ENCODE measurements at regions not wholly inside any gene's neighbourhood (a gene's known extent, or its start where the extent isn't known, plus 50 kb on each side); places are given as distances from the start of the nearest gene placed in this dataset.
"Not testable (repeated sequence)": the region's sequence is repeated elsewhere in the genome, so short reads cannot be mapped to it uniquely, and the experiment has no call there.

DNA sequence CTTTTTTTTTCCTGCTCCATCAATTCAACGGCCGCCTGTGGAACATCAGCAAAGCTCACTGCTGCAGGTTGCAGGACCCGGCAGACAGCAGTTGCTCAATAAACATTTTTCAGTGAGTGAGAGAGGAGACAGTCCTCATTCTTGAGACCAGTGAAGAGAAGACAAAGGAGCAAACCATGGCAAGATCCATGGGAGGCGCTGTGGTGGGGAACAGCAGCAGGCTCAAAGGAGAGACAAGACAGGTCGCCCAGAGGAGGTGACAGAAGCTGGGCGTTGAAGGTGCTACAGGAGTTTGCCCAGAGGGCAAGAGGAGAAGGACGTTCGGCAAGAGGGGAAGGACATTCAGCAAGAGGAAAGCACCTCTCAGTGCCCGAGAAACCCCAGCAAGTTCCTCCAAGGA lies 74.5 kb upstream of the FGFR2 start:
- Histone ChIP-seq H4K20me1 (ENCODE audit: insufficient read depth, low read length) (no peaks in the 10 kb centered on the region), H2AFZ (ENCODE audit: insufficient read depth, low read depth, low read length, poor library complexity, severe bottlenecking) (no peak overlapping the region), H3K79me2 (ENCODE audit: insufficient read depth, low read length) (no peaks in the 10 kb centered on the region), H3K4me3 (replicated peaks in 1 of 3; ENCODE audit: low read depth in 2 of 3, low read length in 3 of 3) (no peak overlapping the region), H3K9me3 (replicated peaks in 1 of 2; ENCODE audit: control insufficient read depth in 1 of 2, insufficient read depth in 1 of 2, low read length in 2 of 2) (peaks cover 0 to 18% of the 10 kb centered on the region in 2 donors), H3K36me3 (replicated peaks in 1 of 2; ENCODE audit: control insufficient read depth in 1 of 2, insufficient read depth in 2 of 2, low read length in 2 of 2) (no peaks in the 10 kb centered on the region), H3K27me3 (ENCODE audit: control insufficient read depth in 2 of 2, insufficient read depth in 2 of 2, low read length in 2 of 2) (peaks cover 0 to 15% of the 10 kb centered on the region in 2 donors), H3K4me2 (replicated peaks; ENCODE audit: extremely low read depth, low read length, poor library complexity, severe bottlenecking) (no peak overlapping the region), H3K4me1 (ENCODE audit: control insufficient read depth in 1 of 2, insufficient read depth in 2 of 2, low read length in 2 of 2) (no peaks in the 10 kb centered on the region), H3K27ac (ENCODE audit: low read depth in 1 of 2, low read length in 2 of 2) (no peak overlapping the region), H3K9ac (ENCODE audit: insufficient read depth, low read length, poor library complexity, severe bottlenecking) (no peak overlapping the region)
- Mint-ChIP-seq H3K9me3 (peaks cover 0 to 23% (median 18%) of the 10 kb centered on the region in 7 donors), H3K4me1 (no peaks in the 10 kb centered on the region), H3K27ac (no peak overlapping the region), H3K36me3 (no peaks in the 10 kb centered on the region), H3K4me3 (peak overlapping the region in 1 of 2 donors; percentile 14), H3K27me3 (ENCODE audit: low read depth in 3 of 3) (peaks cover 7 to 16% (median 9%) of the 10 kb centered on the region in 3 donors)
- WGBS (ENCODE audit: insufficient coverage), result 89% methylated on average over 7 of the region's 9 CpGs
- no peak for DNase-seq
- TF ChIP-seq, protein P1, sequence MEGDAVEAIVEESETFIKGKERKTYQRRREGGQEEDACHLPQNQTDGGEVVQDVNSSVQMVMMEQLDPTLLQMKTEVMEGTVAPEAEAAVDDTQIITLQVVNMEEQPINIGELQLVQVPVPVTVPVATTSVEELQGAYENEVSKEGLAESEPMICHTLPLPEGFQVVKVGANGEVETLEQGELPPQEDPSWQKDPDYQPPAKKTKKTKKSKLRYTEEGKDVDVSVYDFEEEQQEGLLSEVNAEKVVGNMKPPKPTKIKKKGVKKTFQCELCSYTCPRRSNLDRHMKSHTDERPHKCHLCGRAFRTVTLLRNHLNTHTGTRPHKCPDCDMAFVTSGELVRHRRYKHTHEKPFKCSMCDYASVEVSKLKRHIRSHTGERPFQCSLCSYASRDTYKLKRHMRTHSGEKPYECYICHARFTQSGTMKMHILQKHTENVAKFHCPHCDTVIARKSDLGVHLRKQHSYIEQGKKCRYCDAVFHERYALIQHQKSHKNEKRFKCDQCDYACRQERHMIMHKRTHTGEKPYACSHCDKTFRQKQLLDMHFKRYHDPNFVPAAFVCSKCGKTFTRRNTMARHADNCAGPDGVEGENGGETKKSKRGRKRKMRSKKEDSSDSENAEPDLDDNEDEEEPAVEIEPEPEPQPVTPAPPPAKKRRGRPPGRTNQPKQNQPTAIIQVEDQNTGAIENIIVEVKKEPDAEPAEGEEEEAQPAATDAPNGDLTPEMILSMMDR (IDR thresholded peaks at IDR 0.05), result no peak
- intact Hi-C loops (cut with micrococcal nuclease), result no loop called here

DNA sequence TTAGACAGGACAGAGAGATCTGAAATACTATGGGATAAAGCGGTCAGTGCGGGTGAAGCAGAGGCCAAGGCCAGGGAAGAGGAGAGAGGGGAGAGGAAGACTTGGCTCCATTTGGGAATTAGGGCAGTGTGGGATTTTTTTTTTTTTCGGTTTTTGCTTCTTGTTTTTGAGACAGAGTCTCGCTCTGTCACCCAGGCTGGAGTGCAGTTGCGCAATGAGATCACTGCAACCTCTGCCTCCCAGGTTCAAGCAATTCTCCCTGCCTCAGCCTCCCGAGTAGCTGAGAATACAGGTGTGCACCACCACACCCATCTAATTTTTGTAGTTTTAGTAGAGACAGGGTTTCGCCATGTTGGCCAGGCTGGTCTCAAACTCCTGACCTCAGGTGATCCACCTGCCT lies 71.6 kb upstream of the FGFR2 start:
- H3K27ac ChIP-seq (ENCODE audit: low read depth in 1 of 2, low read length in 2 of 2); H3K4me2 ChIP-seq (replicated peaks; ENCODE audit: extremely low read depth, low read length, poor library complexity, severe bottlenecking); H3K36me3 Mint-ChIP-seq; H3K9me3 ChIP-seq (replicated peaks in 1 of 2; ENCODE audit: control insufficient read depth in 1 of 2, insufficient read depth in 1 of 2, low read length in 2 of 2); H3K4me3 ChIP-seq (replicated peaks in 1 of 3; ENCODE audit: low read depth in 2 of 3, low read length in 3 of 3); H3K4me3 Mint-ChIP-seq; H3K9ac ChIP-seq (ENCODE audit: insufficient read depth, low read length, poor library complexity, severe bottlenecking); H3K79me2 ChIP-seq (ENCODE audit: insufficient read depth, low read length); H3K4me1 ChIP-seq (ENCODE audit: control insufficient read depth in 1 of 2, insufficient read depth in 2 of 2, low read length in 2 of 2); H3K4me1 Mint-ChIP-seq; H3K36me3 ChIP-seq (replicated peaks in 1 of 2; ENCODE audit: control insufficient read depth in 1 of 2, insufficient read depth in 2 of 2, low read length in 2 of 2); intact Hi-C loops (cut with micrococcal nuclease); H4K20me1 ChIP-seq (ENCODE audit: insufficient read depth, low read length); DNase-seq; H2AFZ ChIP-seq (ENCODE audit: insufficient read depth, low read depth, low read length, poor library complexity, severe bottlenecking): not testable (repeated sequence)
- Mint-ChIP-seq H3K9me3 (peaks cover 0 to 18% (median 10%) of the 10 kb centered on the region in 7 donors), H3K27ac (peak overlapping the region in 1 of 7 donors; percentile 23), H3K27me3 (ENCODE audit: low read depth in 3 of 3) (peaks cover 9 to 21% (median 13%) of the 10 kb centered on the region in 3 donors)
- WGBS (ENCODE audit: insufficient coverage), result 93% methylated on average over 3 of the region's 7 CpGs
- peaks cover 0 to 14% of the 10 kb centered on the region in 2 donors for H3K27me3 ChIP-seq (ENCODE audit: control insufficient read depth in 2 of 2, insufficient read depth in 2 of 2, low read length in 2 of 2)

All from CD14-positive monocyte (primary cell).